ENCODE measurements at regions not wholly inside any gene's neighbourhood (a gene's known extent, or its start where the extent isn't known, plus 50 kb on each side); places are given as distances from the start of the nearest gene placed in this dataset.

- Mint-ChIP-seq H3K9me3 (peaks cover 0 to 4% (median 0%) of the 10 kb centered on the region in 7 donors), H3K27ac (peak overlapping the region in 1 of 6 donors; percentile 17), H3K4me3 (no peak overlapping the region), H3K27me3 (no peaks in the 10 kb centered on the region), H3K4me1 (peaks cover 7 to 13% (median 10%) of the 10 kb centered on the region in 3 donors), H3K36me3 (no peaks in the 10 kb centered on the region)
- ATAC-seq (ENCODE audit: low read depth in 2 of 2) (no peak), DNase-seq (no peak)
Measured at GRCh38 chr3:177589041-177589650, 391.9 kb upstream of the TBL1XR1 start.

GRCh38 chr3:177589911-177590381 lies 392.7 kb upstream of the TBL1XR1 start:
- Mint-ChIP-seq H3K36me3 (no peaks in the 10 kb centered on the region), H3K9me3 (peaks cover 0 to 4% (median 0%) of the 10 kb centered on the region in 7 donors), H3K4me3 (no peak overlapping the region), H3K27me3 (no peaks in the 10 kb centered on the region), H3K27ac (peak overlapping the region in 1 of 6 donors; percentile 67), H3K4me1 (peaks cover 7 to 13% (median 10%) of the 10 kb centered on the region in 3 donors)
- ATAC-seq (ENCODE audit: low read depth in 2 of 2) (no peak), DNase-seq (no peak)

- Mint-ChIP-seq H3K36me3 (no peaks in the 10 kb centered on the region), H3K27me3 (no peaks in the 10 kb centered on the region), H3K27ac (peak overlapping the region in 1 of 6 donors; percentile 14), H3K4me1 (peaks cover 7 to 14% (median 13%) of the 10 kb centered on the region in 3 donors), H3K9me3 (peaks cover 0 to 4% (median 0%) of the 10 kb centered on the region in 7 donors), H3K4me3 (peak overlapping the region in 1 of 8 donors; percentile 39)
- DNase-seq (no peak), ATAC-seq (ENCODE audit: low read depth in 2 of 2) (no peak)
Measured at GRCh38 chr3:177590826-177591225, 393.5 kb upstream of the TBL1XR1 start.

GRCh38 chr3:177591379-177591778 lies 394.1 kb upstream of the TBL1XR1 start:
- Mint-ChIP-seq H3K4me3 (no peak overlapping the region), H3K9me3 (peaks cover 0 to 4% (median 0%) of the 10 kb centered on the region in 7 donors), H3K4me1 (peaks cover 13 to 15% (median 13%) of the 10 kb centered on the region in 3 donors), H3K36me3 (no peaks in the 10 kb centered on the region), H3K27ac (peak overlapping the region in 1 of 6 donors; percentile 90), H3K27me3 (no peaks in the 10 kb centered on the region)
- no peak for DNase-seq
- no peak for ATAC-seq (ENCODE audit: low read depth in 2 of 2)

GRCh38 chr3:177594096-177594495 lies 396.8 kb upstream of the TBL1XR1 start:
- no peak overlapping the region for H3K27ac Mint-ChIP-seq
- H3K4me1 Mint-ChIP-seq, result peaks cover 37 to 40% (median 39%) of the 10 kb centered on the region in 3 donors
- DNase-seq (no peak), ATAC-seq (ENCODE audit: low read depth in 2 of 2) (no peak)
- H3K36me3 Mint-ChIP-seq, result no peaks in the 10 kb centered on the region
- H3K27me3 Mint-ChIP-seq, result no peaks in the 10 kb centered on the region
- H3K4me3 Mint-ChIP-seq, result no peak overlapping the region
- no peaks in the 10 kb centered on the region for H3K9me3 Mint-ChIP-seq

- ATAC-seq (ENCODE audit: low read depth in 2 of 2), result no peak
- Mint-ChIP-seq H3K36me3 (no peaks in the 10 kb centered on the region), H3K27ac (no peak overlapping the region), H3K4me1 (peaks cover 45 to 50% (median 46%) of the 10 kb centered on the region in 3 donors), H3K27me3 (no peaks in the 10 kb centered on the region), H3K4me3 (peak overlapping the region in 1 of 8 donors; percentile 41), H3K9me3 (no peaks in the 10 kb centered on the region)
- no peak for DNase-seq
Measured at GRCh38 chr3:177595530-177596188, 398.4 kb upstream of the TBL1XR1 start.

GRCh38 chr3:177596248-177596815 lies 399.1 kb upstream of the TBL1XR1 start:
- H3K4me3 Mint-ChIP-seq, result peak overlapping the region in 1 of 8 donors; percentile 87
- no peak for ATAC-seq (ENCODE audit: low read depth in 2 of 2)
- DNase-seq, result no peak
- H3K4me1 Mint-ChIP-seq, result peaks cover 40 to 50% (median 40%) of the 10 kb centered on the region in 3 donors
- no peaks in the 10 kb centered on the region for H3K9me3 Mint-ChIP-seq
- H3K27me3 Mint-ChIP-seq, result no peaks in the 10 kb centered on the region
- no peak overlapping the region for H3K27ac Mint-ChIP-seq
- H3K36me3 Mint-ChIP-seq, result no peaks in the 10 kb centered on the region

- DNase-seq (no peak), ATAC-seq (ENCODE audit: low read depth in 2 of 2) (no peak)
- Mint-ChIP-seq H3K4me3 (peak overlapping the region in 5 of 8 donors; percentile 68 to 90 (median 83)), H3K27ac (peak overlapping the region in 2 of 6 donors; percentile 67 to 81), H3K4me1 (peaks cover 36 to 50% (median 40%) of the 10 kb centered on the region in 3 donors), H3K27me3 (no peaks in the 10 kb centered on the region), H3K9me3 (no peaks in the 10 kb centered on the region), H3K36me3 (no peaks in the 10 kb centered on the region)
Measured at GRCh38 chr3:177596816-177597271, 399.6 kb upstream of the TBL1XR1 start.

- H3K9me3 Mint-ChIP-seq, result no peaks in the 10 kb centered on the region
Measured at GRCh38 chr3:177597311-177598096, 400.2 kb upstream of the TBL1XR1 start.

GRCh38 chr3:177598097-177598833 lies 401.0 kb upstream of the TBL1XR1 start:
- no peaks in the 10 kb centered on the region for H3K36me3 Mint-ChIP-seq
- H3K27me3 Mint-ChIP-seq, result no peaks in the 10 kb centered on the region
- H3K4me3 Mint-ChIP-seq, result peak overlapping the region; percentile 40 to 90 (median 80)
- peak overlapping the region; percentile 44 to 95 (median 81) for H3K27ac Mint-ChIP-seq
- H3K9me3 Mint-ChIP-seq, result no peaks in the 10 kb centered on the region
- H3K4me1 Mint-ChIP-seq, result peaks cover 47 to 63% (median 53%) of the 10 kb centered on the region in 3 donors
- ATAC-seq (ENCODE audit: low read depth in 2 of 2), result no peak
- no peak for DNase-seq

More at GRCh38 chr3:177597311-177598096, 400.2 kb upstream of the TBL1XR1 start:
- Mint-ChIP-seq H3K27me3 (no peaks in the 10 kb centered on the region), H3K4me1 (peaks cover 42 to 56% (median 46%) of the 10 kb centered on the region in 3 donors), H3K27ac (peak overlapping the region; percentile 44 to 95 (median 81)), H3K36me3 (no peaks in the 10 kb centered on the region), H3K4me3 (peak overlapping the region; percentile 40 to 90 (median 80))
- ATAC-seq (ENCODE audit: low read depth in 2 of 2) (peak; percentile 79 to 84), DNase-seq (peak; percentile 23)

GRCh38 chr3:177599326-177599725 lies 402.0 kb upstream of the TBL1XR1 start:
- DNase-seq (no peak), ATAC-seq (ENCODE audit: low read depth in 2 of 2) (no peak)
- Mint-ChIP-seq H3K27ac (no peak overlapping the region), H3K36me3 (no peaks in the 10 kb centered on the region), H3K4me3 (no peak overlapping the region), H3K9me3 (no peaks in the 10 kb centered on the region), H3K27me3 (no peaks in the 10 kb centered on the region), H3K4me1 (peaks cover 51 to 68% (median 59%) of the 10 kb centered on the region in 3 donors)

GRCh38 chr3:177599837-177600236 lies 402.6 kb upstream of the TBL1XR1 start:
- H3K36me3 Mint-ChIP-seq, result no peaks in the 10 kb centered on the region
- DNase-seq, result no peak
- H3K4me3 Mint-ChIP-seq, result no peak overlapping the region
- ATAC-seq (ENCODE audit: low read depth in 2 of 2), result no peak
- H3K4me1 Mint-ChIP-seq, result peaks cover 51 to 68% (median 59%) of the 10 kb centered on the region in 3 donors
- peak overlapping the region in 1 of 6 donors; percentile 33 for H3K27ac Mint-ChIP-seq
- peaks cover 0 to 2% (median under 1%) of the 10 kb centered on the region in 7 donors for H3K9me3 Mint-ChIP-seq
- H3K27me3 Mint-ChIP-seq, result no peaks in the 10 kb centered on the region

All from naive B cell (primary cell).